ENCODE measurements at regions not wholly inside any gene's neighbourhood (a gene's known extent, or its start where the extent isn't known, plus 50 kb on each side); places are given as distances from the start of the nearest gene placed in this dataset.
A peak's percentile ranks its signal among the peaks of the same experiment; 100 is the strongest.

DNA sequence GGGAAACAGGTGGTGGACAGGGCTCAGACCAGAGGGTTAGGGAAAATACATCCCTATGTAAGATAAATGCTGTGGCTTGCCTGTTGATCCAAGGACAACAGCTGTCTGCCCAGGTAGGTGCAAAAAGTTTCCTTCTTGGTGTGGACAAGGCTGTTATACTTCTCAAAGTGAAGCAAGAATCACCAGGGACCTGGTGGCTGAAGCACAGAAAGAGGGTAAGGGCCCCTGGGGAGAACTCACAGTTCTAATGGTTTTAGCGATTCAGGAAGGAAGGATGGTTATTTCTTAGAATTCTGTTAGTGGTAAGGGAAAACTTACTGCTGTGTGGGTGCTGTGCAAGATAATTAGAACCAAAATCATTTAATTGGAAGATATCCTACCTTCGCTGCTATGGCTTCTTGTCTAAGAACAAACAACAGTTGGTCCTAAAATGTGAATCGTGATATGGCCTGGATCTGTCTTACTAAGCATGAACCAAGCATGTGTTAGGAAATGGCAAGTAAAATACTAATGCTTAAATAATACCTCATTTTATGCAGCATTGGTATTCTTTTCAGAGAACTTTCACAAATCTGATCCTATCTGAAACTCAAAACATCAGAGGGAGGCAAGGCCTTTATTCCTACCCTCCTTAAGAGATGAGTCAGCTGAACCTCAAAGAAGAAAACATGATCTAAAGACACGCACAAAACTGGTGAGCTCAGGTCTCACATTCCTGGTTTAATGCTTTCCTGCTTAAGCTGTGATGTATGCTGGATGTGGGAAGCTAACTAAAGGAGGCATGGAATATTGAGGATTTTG is 159.2 kb upstream of the THUMPD2 start:
- Mint-ChIP-seq H3K4me3 (no peak overlapping the region), H3K9me3 (peaks cover 24% of the 10 kb centered on the region)
- peak; percentile 90 for DNase-seq

GRCh38 chr2:39937621-39938020 is 158.6 kb upstream of the THUMPD2 start:
- peaks cover 71% of the 10 kb centered on the region for H3K4me1 Mint-ChIP-seq (ENCODE audit: low read depth)
- no peak for DNase-seq
- peak overlapping the region; percentile 94 for H3K27ac Mint-ChIP-seq
- TF ChIP-seq, protein P1, sequence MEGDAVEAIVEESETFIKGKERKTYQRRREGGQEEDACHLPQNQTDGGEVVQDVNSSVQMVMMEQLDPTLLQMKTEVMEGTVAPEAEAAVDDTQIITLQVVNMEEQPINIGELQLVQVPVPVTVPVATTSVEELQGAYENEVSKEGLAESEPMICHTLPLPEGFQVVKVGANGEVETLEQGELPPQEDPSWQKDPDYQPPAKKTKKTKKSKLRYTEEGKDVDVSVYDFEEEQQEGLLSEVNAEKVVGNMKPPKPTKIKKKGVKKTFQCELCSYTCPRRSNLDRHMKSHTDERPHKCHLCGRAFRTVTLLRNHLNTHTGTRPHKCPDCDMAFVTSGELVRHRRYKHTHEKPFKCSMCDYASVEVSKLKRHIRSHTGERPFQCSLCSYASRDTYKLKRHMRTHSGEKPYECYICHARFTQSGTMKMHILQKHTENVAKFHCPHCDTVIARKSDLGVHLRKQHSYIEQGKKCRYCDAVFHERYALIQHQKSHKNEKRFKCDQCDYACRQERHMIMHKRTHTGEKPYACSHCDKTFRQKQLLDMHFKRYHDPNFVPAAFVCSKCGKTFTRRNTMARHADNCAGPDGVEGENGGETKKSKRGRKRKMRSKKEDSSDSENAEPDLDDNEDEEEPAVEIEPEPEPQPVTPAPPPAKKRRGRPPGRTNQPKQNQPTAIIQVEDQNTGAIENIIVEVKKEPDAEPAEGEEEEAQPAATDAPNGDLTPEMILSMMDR (IDR thresholded peaks at IDR 0.05) = no peak
- peaks cover 23% of the 10 kb centered on the region for H3K9me3 Mint-ChIP-seq
- H3K36me3 Mint-ChIP-seq (ENCODE audit: low read depth) = peaks cover 29% of the 10 kb centered on the region
- H3K27me3 Mint-ChIP-seq (ENCODE audit: insufficient read depth) = no peaks in the 10 kb centered on the region
- no peak overlapping the region for H3K4me3 Mint-ChIP-seq

More for the DNA sequence above, 159.2 kb upstream of the THUMPD2 start:
- H3K4me1 Mint-ChIP-seq (ENCODE audit: low read depth) = peaks cover 71% of the 10 kb centered on the region
- TF ChIP-seq, protein P1 (IDR thresholded peaks at IDR 0.05) = no peak
- H3K36me3 Mint-ChIP-seq (ENCODE audit: low read depth) = peaks cover 30% of the 10 kb centered on the region
- H3K27ac Mint-ChIP-seq = peak overlapping the region; percentile 94
- H3K27me3 Mint-ChIP-seq (ENCODE audit: insufficient read depth) = no peaks in the 10 kb centered on the region

- TF ChIP-seq, protein P1 (IDR thresholded peaks at IDR 0.05) = no peak
- DNase-seq = no peak
- Mint-ChIP-seq H3K9me3 (no peaks in the 10 kb centered on the region; the same call in 1 of the 2 replicates), H3K27ac (peak overlapping the region; percentile 33; the same call in 1 of the 2 replicates), H3K36me3 (ENCODE audit: low read depth) (peaks cover 21% of the 10 kb centered on the region), H3K4me1 (ENCODE audit: low read depth) (peaks cover 87% of the 10 kb centered on the region), H3K27me3 (ENCODE audit: insufficient read depth) (no peaks in the 10 kb centered on the region), H3K4me3 (no peak overlapping the region)
Observed at GRCh38 chr2:39934851-39935250, 155.8 kb upstream of the THUMPD2 start.

GRCh38 chr2:39933196-39933595 is 154.1 kb upstream of the THUMPD2 start:
- 0 out of 2 replicates have a peak overlapping the region, but pooled peaks have one; percentile 37 for H3K4me3 Mint-ChIP-seq
- TF ChIP-seq, protein P1 (IDR thresholded peaks at IDR 0.05) = no peak
- H3K27me3 Mint-ChIP-seq (ENCODE audit: insufficient read depth) = no peaks in the 10 kb centered on the region
- no peak for DNase-seq
- H3K27ac Mint-ChIP-seq = peak overlapping the region; percentile 82
- H3K36me3 Mint-ChIP-seq (ENCODE audit: low read depth) = peaks cover 29% of the 10 kb centered on the region
- H3K4me1 Mint-ChIP-seq (ENCODE audit: low read depth) = peaks cover 84% of the 10 kb centered on the region
- H3K9me3 Mint-ChIP-seq = peaks cover 7% of the 10 kb centered on the region

- DNase-seq = no peak
- Mint-ChIP-seq H3K27ac (peak overlapping the region; percentile 71), H3K4me3 (peak overlapping the region; percentile 22; the same call in 1 of the 2 replicates), H3K4me1 (ENCODE audit: low read depth) (peaks cover 82% of the 10 kb centered on the region), H3K27me3 (ENCODE audit: insufficient read depth) (no peaks in the 10 kb centered on the region), H3K36me3 (ENCODE audit: low read depth) (peaks cover 29% of the 10 kb centered on the region), H3K9me3 (peaks cover 7% of the 10 kb centered on the region)
- TF ChIP-seq, protein P1 (IDR thresholded peaks at IDR 0.05) = no peak
Observed at GRCh38 chr2:39932198-39932597, 153.1 kb upstream of the THUMPD2 start.
